ENCODE measurements at regions not wholly inside any gene's neighbourhood (a gene's known extent, or its start where the extent isn't known, plus 50 kb on each side); places are given as distances from the start of the nearest gene placed in this dataset.

- intact Hi-C loops (cut with micrococcal nuclease), result loop anchor here (10.0 kb wide), 1 partner anchor 454 kb away; no protein-coding TSS in a partner anchor
- Histone ChIP-seq H3K27ac (ENCODE audit: low read length) (no peak overlapping the region), H3F3A (ENCODE audit: low read length, unreplicated experiment) (no peaks in the 10 kb centered on the region), H3K4me1 (ENCODE audit: insufficient read depth, low read length) (no peaks in the 10 kb centered on the region), H3K4me3 (ENCODE audit: low read length) (no peak overlapping the region), H3K4me2 (ENCODE audit: low read length) (no peak overlapping the region), H2AFZ (ENCODE audit: low read length) (no peak overlapping the region), H4K20me1 (ENCODE audit: low read length) (no peaks in the 10 kb centered on the region), H3K9me2 (replicated peaks; ENCODE audit: low read length) (no peaks in the 10 kb centered on the region), H3K79me2 (ENCODE audit: low read length) (no peaks in the 10 kb centered on the region), H3K9ac (ENCODE audit: low read length) (no peak overlapping the region), H3K9me3 (ENCODE audit: low read length) (no peaks in the 10 kb centered on the region), H3K27me3 (ENCODE audit: low read length) (no peaks in the 10 kb centered on the region), H3K36me3 (ENCODE audit: low read depth, low read length) (no peaks in the 10 kb centered on the region)
- DNase-seq (no peak), ATAC-seq (no peak)
- no TSS peak for BruUV-seq (replicated peaks)
- CTCF ChIA-PET, result no interaction called here
- POLR2A ChIA-PET (ENCODE audit: unreplicated experiment), result no interaction called here
- TF ChIP-seq CTCF (conservative IDR thresholded peaks at IDR 0.05; ENCODE audit: low read depth, low read length) (no peak), EZH2 (IDR thresholded peaks at IDR 0.05; ENCODE audit: low read length, unreplicated experiment) (no peak), EZH2phosphoT487 (IDR thresholded peaks at IDR 0.05; ENCODE audit: borderline replicate concordance, low read length) (no peak)
These were observed 466.3 kb upstream of the EPHA3 start for GRCh38 chr3:88641033-88641604.

GRCh38 chr3:88657459-88657858 is 450.0 kb upstream of the EPHA3 start:
- H3K4me1 ChIP-seq (ENCODE audit: insufficient read depth, low read length), result no peaks in the 10 kb centered on the region
- no peaks in the 10 kb centered on the region for H3F3A ChIP-seq (ENCODE audit: low read length, unreplicated experiment)
- POLR2A ChIA-PET (ENCODE audit: unreplicated experiment), result no interaction called here
- ATAC-seq (no peak), DNase-seq (no peak)
- CTCF ChIA-PET, result no interaction called here
- H3K9me3 ChIP-seq (ENCODE audit: low read length), result no peaks in the 10 kb centered on the region
- H3K27me3 ChIP-seq (ENCODE audit: low read length), result no peaks in the 10 kb centered on the region; the same call in 1 of the 2 replicates
- intact Hi-C loops (cut with micrococcal nuclease), result no loop called here
- H3K9ac ChIP-seq (ENCODE audit: low read length), result no peak overlapping the region
- no peaks in the 10 kb centered on the region for H4K20me1 ChIP-seq (ENCODE audit: low read length)
- no peak overlapping the region for H3K27ac ChIP-seq (ENCODE audit: low read length)
- no peak overlapping the region for H3K4me2 ChIP-seq (ENCODE audit: low read length)
- no TSS peak for BruUV-seq (replicated peaks)
- no peaks in the 10 kb centered on the region for H3K36me3 ChIP-seq (ENCODE audit: low read depth, low read length)
- no peaks in the 10 kb centered on the region for H3K9me2 ChIP-seq (replicated peaks; ENCODE audit: low read length)
- H3K79me2 ChIP-seq (ENCODE audit: low read length), result no peaks in the 10 kb centered on the region
- no peak for TF ChIP-seq CTCF (conservative IDR thresholded peaks at IDR 0.05; ENCODE audit: low read depth, low read length)
- H3K4me3 ChIP-seq (ENCODE audit: low read length), result no peak overlapping the region
- no peak overlapping the region for H2AFZ ChIP-seq (ENCODE audit: low read length)

GRCh38 chr3:88661433-88661824 is 446.0 kb upstream of the EPHA3 start:
- H3K27me3 ChIP-seq (ENCODE audit: low read length), result no peaks in the 10 kb centered on the region; the same call in 1 of the 2 replicates
- ChIA-PET POLR2A (ENCODE audit: unreplicated experiment) (no interaction called here), CTCF (no interaction called here)
- no peaks in the 10 kb centered on the region for H3F3A ChIP-seq (ENCODE audit: low read length, unreplicated experiment)
- no peaks in the 10 kb centered on the region for H3K79me2 ChIP-seq (ENCODE audit: low read length)
- no peaks in the 10 kb centered on the region for H3K4me1 ChIP-seq (ENCODE audit: insufficient read depth, low read length)
- TF ChIP-seq EZH2 (IDR thresholded peaks at IDR 0.05; ENCODE audit: low read length, unreplicated experiment), result no peak
- TF ChIP-seq CTCF (conservative IDR thresholded peaks at IDR 0.05; ENCODE audit: low read depth, low read length), result no peak
- no peak for TF ChIP-seq EZH2phosphoT487 (IDR thresholded peaks at IDR 0.05; ENCODE audit: borderline replicate concordance, low read length)
- H3K27ac ChIP-seq (ENCODE audit: low read length), result no peak overlapping the region
- DNase-seq (no peak), ATAC-seq (no peak)
- no peaks in the 10 kb centered on the region for H3K9me2 ChIP-seq (replicated peaks; ENCODE audit: low read length)
- no peaks in the 10 kb centered on the region for H3K9me3 ChIP-seq (ENCODE audit: low read length)
- H3K36me3 ChIP-seq (ENCODE audit: low read depth, low read length), result no peaks in the 10 kb centered on the region
- no TSS peak for BruUV-seq (replicated peaks)
- H3K4me3 ChIP-seq (ENCODE audit: low read length), result no peak overlapping the region
- no peak overlapping the region for H2AFZ ChIP-seq (ENCODE audit: low read length)
- H3K4me2 ChIP-seq (ENCODE audit: low read length), result no peak overlapping the region
- intact Hi-C loops (cut with micrococcal nuclease), result no loop called here
- no peak overlapping the region for H3K9ac ChIP-seq (ENCODE audit: low read length)
- no peaks in the 10 kb centered on the region for H4K20me1 ChIP-seq (ENCODE audit: low read length)

Data from PC-3 (cell line).